Endothelial cell (in vitro differentiated cells): ENCODE measurements at regions not wholly inside any gene's neighbourhood (a gene's known extent, or its start where the extent isn't known, plus 50 kb on each side); places are given as distances from the start of the nearest gene placed in this dataset.

ENCODE experiments used
- DNase-seq: peaks from one replicate; pipeline ENCODE4 v3.0.0; 2021; ENCODE audit warnings: low spot score
- H3K27ac Mint-ChIP-seq: one replicate; pipeline ENCODE4 v1.8.0; 2021; ENCODE audit warnings: mixed read lengths, inconsistent platforms; ENCODE audit not compliant: unreplicated experiment
- H3K27me3 Mint-ChIP-seq: one replicate; pipeline ENCODE4 v1.8.0; 2021; ENCODE audit warnings: mild to moderate bottlenecking, moderate library complexity, mixed read lengths, inconsistent platforms; ENCODE audit not compliant: unreplicated experiment
- H3K36me3 Mint-ChIP-seq: one replicate; pipeline ENCODE4 v1.8.0; 2021; ENCODE audit warnings: mild to moderate bottlenecking, low read depth, mixed read lengths, inconsistent platforms; ENCODE audit not compliant: unreplicated experiment
- H3K4me1 Mint-ChIP-seq: one replicate; pipeline ENCODE4 v1.8.0; 2021; ENCODE audit warnings: mild to moderate bottlenecking, mixed read lengths, inconsistent platforms; ENCODE audit not compliant: unreplicated experiment
- H3K4me3 Mint-ChIP-seq: one replicate; pipeline ENCODE4 v1.8.0; 2021; ENCODE audit warnings: mild to moderate bottlenecking, mixed read lengths, inconsistent platforms; ENCODE audit not compliant: unreplicated experiment
- H3K9me3 Mint-ChIP-seq: one replicate; pipeline ENCODE4 v1.8.0; 2021; ENCODE audit warnings: mixed read lengths, inconsistent platforms; ENCODE audit not compliant: unreplicated experiment
- TF ChIP-seq, protein P1 (sequence below): fragments of 200-600 bp; sonication (generic); IDR thresholded peaks from one replicate; pipeline ENCODE4 v1.5.0; 2021; ENCODE audit warnings: antibody characterized with exemption; ENCODE audit not compliant: unreplicated experiment

DNA sequence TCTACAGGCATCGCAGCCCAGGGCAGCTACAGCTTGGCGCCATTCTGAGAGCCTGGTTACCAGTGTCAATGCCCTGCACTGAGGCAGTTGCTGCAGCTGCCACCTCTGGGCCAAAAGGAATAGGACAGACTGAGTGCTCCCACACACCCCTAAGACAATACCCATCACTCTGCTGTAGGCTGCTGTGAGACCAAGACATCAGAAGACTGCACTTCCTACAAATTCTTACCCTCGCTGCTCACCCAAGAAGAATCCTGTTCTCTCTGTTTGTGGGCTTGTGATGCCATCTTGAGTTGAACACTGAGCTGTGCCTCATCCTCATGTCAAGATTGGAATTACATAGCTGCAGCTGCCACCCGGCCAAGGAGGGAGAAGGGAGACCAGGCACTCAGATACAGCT is 1847.0 kb upstream of the PCDH10 start:
- TF ChIP-seq, protein P1, sequence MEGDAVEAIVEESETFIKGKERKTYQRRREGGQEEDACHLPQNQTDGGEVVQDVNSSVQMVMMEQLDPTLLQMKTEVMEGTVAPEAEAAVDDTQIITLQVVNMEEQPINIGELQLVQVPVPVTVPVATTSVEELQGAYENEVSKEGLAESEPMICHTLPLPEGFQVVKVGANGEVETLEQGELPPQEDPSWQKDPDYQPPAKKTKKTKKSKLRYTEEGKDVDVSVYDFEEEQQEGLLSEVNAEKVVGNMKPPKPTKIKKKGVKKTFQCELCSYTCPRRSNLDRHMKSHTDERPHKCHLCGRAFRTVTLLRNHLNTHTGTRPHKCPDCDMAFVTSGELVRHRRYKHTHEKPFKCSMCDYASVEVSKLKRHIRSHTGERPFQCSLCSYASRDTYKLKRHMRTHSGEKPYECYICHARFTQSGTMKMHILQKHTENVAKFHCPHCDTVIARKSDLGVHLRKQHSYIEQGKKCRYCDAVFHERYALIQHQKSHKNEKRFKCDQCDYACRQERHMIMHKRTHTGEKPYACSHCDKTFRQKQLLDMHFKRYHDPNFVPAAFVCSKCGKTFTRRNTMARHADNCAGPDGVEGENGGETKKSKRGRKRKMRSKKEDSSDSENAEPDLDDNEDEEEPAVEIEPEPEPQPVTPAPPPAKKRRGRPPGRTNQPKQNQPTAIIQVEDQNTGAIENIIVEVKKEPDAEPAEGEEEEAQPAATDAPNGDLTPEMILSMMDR = no peak
- no peaks in the 10 kb centered on the region for H3K9me3 Mint-ChIP-seq
- H3K4me1 Mint-ChIP-seq = no peaks in the 10 kb centered on the region
- H3K27ac Mint-ChIP-seq = no peak overlapping the region
- H3K36me3 Mint-ChIP-seq = no peaks in the 10 kb centered on the region
- no peak for DNase-seq
- no peak overlapping the region for H3K4me3 Mint-ChIP-seq
- no peaks in the 10 kb centered on the region for H3K27me3 Mint-ChIP-seq

DNA sequence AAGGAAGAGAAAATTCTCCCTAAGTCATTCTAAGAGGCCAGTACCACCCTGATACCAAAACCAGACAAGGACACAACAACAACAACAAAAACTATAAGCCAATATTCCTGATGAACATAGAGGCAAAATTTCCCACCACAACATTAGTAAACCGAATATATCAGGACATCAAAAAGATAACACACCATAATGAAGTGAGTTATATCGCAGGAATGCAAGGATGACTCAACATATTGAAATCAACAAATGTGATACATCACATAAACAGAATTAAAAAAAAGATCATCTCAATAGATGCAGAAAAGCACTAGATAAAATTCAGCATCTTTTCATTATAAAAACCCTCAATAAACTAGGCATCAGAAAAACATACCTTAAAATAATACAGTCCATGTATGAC is 1844.4 kb upstream of the PCDH10 start:
- Mint-ChIP-seq H3K4me3 (no peak overlapping the region), H3K27me3 (no peaks in the 10 kb centered on the region), H3K27ac (no peak overlapping the region), H3K36me3 (no peaks in the 10 kb centered on the region), H3K4me1 (no peaks in the 10 kb centered on the region), H3K9me3 (no peaks in the 10 kb centered on the region)
- no peak for DNase-seq
- TF ChIP-seq, protein P1 = no peak

DNA sequence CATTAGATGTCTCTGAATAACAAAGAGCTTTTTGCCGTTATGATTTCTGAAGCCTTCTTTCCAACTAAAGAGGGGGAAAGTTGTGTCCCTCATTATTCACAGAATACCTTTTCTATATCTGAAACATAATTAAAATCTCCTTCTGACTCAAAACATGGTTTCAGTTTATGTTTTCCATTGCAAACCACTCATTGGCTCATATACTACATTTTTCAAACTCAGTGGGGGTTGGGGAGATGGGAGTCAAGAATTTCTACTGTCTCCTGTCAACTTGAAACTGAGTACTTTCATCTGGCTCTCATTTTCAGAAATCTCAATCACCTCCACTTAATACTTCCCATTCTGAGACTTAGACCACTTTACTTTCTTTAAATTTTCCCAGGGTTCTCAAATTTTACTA is 1839.5 kb upstream of the PCDH10 start:
- TF ChIP-seq, protein P1 = no peak
- Mint-ChIP-seq H3K4me1 (no peaks in the 10 kb centered on the region), H3K4me3 (no peak overlapping the region), H3K9me3 (no peaks in the 10 kb centered on the region), H3K27me3 (peaks cover 2% of the 10 kb centered on the region), H3K36me3 (no peaks in the 10 kb centered on the region), H3K27ac (no peak overlapping the region)
- DNase-seq = no peak

DNA sequence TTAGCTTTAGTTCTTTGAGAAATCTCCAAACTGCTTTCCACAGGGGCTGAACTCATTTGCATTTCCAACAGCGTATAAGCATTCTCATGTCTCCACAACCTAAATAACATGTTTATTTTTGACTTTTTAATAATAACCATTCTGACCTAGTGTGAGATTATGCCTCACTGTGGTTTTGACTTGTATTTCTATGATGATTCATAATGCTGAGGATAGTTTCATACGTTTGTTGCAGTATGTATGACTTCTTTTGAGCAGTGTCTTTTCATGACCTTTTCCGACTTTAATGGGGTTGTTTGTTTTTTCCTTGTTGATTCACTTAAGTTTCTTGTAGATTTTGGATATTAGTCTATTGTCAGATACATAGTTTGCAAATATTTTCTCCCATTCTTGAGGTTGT is 1833.0 kb upstream of the PCDH10 start:
- Mint-ChIP-seq H3K4me1 (no peaks in the 10 kb centered on the region), H3K9me3 (no peaks in the 10 kb centered on the region), H3K27ac (no peak overlapping the region), H3K4me3 (no peak overlapping the region), H3K36me3 (no peaks in the 10 kb centered on the region), H3K27me3 (no peaks in the 10 kb centered on the region)
- TF ChIP-seq, protein P1 = no peak
- no peak for DNase-seq

DNA sequence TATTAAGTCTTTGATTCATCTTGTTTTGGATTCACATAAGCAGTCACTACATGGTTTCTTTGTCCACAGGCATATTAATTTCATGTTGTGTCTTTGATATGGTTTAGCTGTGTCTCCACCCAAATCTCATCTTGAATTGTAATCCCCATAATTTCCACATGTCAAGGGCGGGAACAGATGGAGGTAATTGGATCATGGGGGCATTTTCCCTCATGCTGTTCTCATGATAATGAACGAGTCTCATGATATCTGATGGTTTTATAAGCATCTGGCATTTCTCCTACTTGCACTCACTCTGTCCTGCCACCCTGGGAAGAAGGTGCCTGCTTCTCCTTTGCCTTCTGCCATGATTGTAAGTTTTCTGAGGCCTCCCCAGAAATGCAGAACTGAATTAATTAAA is 1811.2 kb upstream of the PCDH10 start:
- no peaks in the 10 kb centered on the region for H3K4me1 Mint-ChIP-seq
- H3K27me3 Mint-ChIP-seq = no peaks in the 10 kb centered on the region
- no peak overlapping the region for H3K4me3 Mint-ChIP-seq
- no peak overlapping the region for H3K27ac Mint-ChIP-seq
- no peaks in the 10 kb centered on the region for H3K9me3 Mint-ChIP-seq
- H3K36me3 Mint-ChIP-seq = no peaks in the 10 kb centered on the region
- DNase-seq = no peak
- TF ChIP-seq, protein P1 = no peak
